Activated CD8-positive, alpha-beta memory T cell treated with anti-CD3 and anti-CD28 coated beads, Interleukin-2, amount 50 U/mL, for 24 hours (primary cell): ENCODE measurements at regions not wholly inside any gene's neighbourhood (a gene's known extent, or its start where the extent isn't known, plus 50 kb on each side); places are given as distances from the start of the nearest gene placed in this dataset.

Experiments used
- DNase-seq: peaks from one replicate; pipeline ENCODE4 v3.0.0-alpha.2; 2020; ENCODE audit errors: extremely low read depth

GRCh38 chr2:226526716-226527115, 272.9 kb downstream of the IRS1 start:
- no peak for DNase-seq

GRCh38 chr2:226524381-226524843, 275.2 kb downstream of the IRS1 start:
- no peak for DNase-seq

DNA sequence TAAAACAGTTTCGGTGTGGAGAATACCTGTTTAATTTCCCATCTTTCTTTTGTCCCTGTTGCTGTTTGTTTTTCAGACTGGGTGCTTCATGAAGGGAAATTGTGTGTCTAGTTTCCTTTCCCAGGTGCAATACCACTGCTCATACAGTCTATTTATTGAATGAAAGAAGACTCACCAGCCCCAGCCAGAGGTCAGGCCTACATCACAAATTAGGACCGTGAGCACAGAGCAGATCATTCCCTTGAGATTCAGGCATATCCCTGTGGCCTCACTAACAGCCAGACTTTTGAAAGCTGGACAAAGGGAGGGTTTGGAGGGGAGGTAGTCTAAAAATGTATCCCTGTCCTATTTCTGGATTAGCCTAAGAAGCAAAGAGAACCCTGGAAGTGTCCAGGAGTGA, 278.9 kb downstream of the IRS1 start:
- no peak for DNase-seq

DNA sequence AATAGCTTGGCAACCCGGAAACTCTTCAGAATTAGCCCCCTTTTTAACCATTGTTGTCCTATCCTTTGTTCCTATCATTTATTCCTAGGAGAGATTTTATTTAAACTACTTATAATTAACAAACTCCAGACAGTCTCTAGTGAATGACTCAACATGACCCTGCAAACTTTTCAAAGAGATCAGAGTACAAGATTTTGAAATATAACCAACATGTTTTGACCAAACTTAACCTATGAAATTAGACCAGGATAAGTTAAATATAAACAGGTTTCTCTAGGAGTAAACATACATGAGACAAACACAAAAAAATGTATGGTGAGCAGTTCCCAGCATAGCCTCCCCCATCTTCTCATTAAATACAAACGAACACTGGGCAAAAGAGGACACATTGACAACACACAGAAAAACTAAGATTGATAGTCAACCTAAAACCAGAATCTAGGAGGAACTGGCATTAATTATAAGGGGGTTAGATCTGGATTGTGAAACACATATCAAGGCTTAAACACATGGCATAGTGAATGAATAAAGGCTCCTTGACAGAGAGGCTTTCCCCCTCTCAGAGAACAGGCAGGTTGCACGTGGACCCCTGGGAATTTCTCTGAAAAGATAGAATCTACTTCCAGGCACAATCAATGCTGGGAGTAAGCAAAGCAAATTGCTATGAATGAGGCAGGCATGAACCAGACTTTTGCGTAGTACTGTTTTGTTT, 284.1 kb downstream of the IRS1 start:
- DNase-seq: no peak

- DNase-seq: no peak
Observed at GRCh38 chr2:226514895-226515294, 284.7 kb downstream of the IRS1 start.

GRCh38 chr2:226511311-226511710, 288.3 kb downstream of the IRS1 start:
- DNase-seq: no peak

GRCh38 chr2:226508683-226509082, 290.9 kb downstream of the IRS1 start:
- DNase-seq: no peak

GRCh38 chr2:226508005-226508404, 291.6 kb downstream of the IRS1 start:
- no peak for DNase-seq

GRCh38 chr2:226497146-226497909, 302.3 kb downstream of the IRS1 start:
- no peak for DNase-seq

DNA sequence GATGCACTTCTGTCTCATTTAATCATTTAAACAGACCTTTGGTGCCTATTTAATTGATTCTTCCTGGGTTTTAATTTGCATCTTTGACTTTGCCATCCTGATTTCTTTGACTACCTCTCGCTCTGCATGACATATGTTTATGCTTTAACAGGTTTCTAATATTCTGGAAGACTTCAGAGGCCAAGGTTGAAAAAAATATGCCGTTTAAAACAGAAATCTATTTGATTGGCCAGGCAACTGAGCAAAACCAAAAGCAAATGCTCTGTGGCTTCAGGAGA, 303.4 kb downstream of the IRS1 start:
- DNase-seq: no peak

DNA sequence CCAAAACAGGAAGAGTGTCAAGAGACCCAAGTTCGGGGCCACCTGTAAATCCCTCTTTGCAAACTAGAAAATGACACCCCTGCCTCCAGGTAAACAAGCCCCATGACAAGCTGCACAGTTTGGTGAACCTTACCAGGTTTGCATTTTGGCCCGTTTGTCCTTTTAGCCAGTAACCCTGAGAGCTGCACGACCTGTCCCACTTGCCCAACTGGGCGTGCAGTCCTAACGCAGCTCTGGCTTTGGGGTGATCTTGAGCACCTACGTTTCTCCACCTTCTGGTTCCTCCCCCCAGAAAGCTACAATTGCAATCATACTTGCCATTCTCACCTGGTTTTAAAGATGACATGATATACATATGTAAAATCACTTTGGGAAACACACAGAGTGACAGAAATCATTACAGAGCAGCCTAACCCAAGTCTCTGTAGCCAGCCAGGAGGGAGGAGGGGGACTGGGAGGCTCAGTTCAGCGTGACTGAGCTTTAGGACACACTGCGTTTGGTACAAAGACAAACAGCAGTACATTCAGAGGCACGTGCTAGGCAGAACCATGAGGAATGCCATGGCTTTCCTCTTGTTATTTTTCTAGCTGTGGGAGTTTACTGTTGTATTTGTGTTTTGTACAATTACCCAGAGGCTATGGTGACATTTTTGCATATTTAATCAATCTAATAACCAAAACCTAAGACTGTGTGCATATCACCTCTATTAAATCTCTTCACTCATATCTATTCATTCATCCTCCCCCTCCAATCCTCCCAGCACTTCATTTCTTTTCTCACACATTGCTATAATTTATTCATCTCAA, 304.0 kb downstream of the IRS1 start:
- no peak for DNase-seq

DNA sequence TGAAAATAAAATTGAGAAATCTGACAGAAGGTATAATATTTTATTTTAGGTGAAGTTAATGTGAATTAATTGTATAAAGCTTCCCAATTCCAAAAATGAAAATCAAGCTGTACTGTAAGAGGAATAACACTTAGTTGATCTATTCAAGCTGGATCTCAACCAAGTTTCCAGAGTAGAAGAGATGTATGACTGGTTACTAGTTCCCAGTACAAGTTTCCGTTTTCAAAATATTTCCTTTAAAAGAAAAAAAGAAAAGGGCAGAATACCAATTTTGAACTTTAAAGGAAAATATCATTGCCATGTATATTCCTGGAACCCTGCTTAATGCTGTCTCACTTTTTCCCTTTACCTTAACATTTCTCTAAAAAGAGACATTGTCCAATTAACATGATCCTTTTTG, 308.5 kb downstream of the IRS1 start:
- DNase-seq: no peak

DNA sequence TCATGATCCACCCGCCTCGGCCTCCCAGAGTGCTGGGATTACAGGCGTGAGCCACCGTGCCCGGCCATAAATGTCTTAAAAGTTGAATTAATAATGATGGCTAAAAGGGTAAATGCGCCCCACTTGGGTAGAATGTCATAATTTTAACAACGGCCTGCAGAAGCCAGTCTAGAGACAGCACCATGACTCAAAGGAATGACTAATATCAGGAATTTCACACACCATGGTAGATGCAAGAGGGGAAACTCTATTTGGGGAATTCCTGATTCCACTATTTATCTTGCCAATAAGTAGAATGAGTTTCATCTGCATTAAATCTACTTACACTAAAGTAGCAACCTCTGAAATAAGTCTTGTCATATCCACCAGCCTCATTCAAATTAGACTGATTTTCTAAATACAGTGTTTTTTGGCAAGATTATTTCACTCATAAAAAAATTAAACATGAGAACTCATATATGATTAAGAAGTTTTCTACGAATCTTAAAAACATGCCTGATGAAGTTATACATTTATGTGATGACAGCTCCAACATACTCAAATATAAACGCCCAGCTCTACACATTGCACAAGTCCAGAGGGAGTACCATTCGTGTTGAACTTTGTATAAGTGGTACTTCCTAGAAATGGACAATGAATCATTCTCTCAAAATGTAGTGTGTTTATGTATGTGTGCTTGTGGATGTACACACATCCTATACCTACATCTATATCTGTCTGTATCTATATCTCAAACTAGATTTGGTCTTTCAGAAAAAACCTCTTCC, 309.7 kb downstream of the IRS1 start:
- DNase-seq: no peak

- DNase-seq: no peak
Observed at GRCh38 chr2:226488034-226488433, 311.6 kb downstream of the IRS1 start.

GRCh38 chr2:226487573-226487972, 312.0 kb downstream of the IRS1 start:
- DNase-seq: no peak

- no peak for DNase-seq
Observed at GRCh38 chr2:226483745-226484619, 315.6 kb downstream of the IRS1 start.

DNA sequence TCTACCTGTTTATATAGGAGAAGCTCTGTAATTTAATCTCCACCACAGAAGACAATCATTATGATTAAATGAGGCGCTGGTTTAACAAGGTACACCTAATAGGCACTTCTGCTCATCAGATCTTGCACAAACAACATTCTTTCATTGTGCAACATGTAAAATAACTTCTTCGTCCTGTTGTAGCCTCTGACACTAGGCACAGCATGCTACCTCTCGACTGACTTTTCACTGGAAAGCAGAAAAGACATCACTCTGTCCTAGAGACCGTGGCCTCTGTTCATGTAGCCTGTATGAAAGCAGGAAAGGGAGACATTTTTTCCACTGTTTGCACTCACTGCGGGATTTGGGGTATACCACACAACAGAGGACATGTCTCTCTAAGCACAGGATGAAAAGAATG, 316.5 kb downstream of the IRS1 start:
- no peak for DNase-seq

GRCh38 chr2:226478109-226478809, 321.4 kb downstream of the IRS1 start:
- no peak for DNase-seq

- no peak for DNase-seq
Observed at GRCh38 chr2:226477221-226478108, 322.2 kb downstream of the IRS1 start.
